EH (cell line): ENCODE measurements at regions not wholly inside any gene's neighbourhood (a gene's known extent, or its start where the extent isn't known, plus 50 kb on each side); places are given as distances from the start of the nearest gene placed in this dataset.
"Not testable (repeated sequence)": the region's sequence is repeated elsewhere in the genome, so short reads cannot be mapped to it uniquely, and the experiment has no call there.

Source experiments
- DNase-seq: peaks from one replicate; pipeline ENCODE4 v3.0.0-alpha.2; 2015; ENCODE audit warnings: low read depth

DNA sequence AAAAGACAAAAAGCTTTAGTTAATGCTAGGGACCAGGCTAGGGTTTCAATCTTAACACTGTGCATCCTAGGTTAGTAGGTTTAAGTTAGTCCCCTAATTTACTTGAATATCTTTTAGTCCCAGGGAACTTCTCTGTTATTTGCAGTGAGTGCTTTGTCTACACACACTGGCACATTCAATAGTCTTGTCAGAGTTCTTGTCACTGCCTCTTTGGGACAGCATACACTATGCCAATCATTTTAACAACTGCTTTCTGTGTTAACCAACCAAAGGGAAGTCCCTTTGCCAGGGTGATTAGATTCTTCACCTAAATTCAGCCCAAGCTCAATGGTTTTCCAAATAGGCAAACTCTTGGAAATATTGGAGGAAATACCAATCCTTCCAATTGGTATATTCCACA is 221.8 kb upstream of the IGFBP7 start:
- DNase-seq = no peak

DNA sequence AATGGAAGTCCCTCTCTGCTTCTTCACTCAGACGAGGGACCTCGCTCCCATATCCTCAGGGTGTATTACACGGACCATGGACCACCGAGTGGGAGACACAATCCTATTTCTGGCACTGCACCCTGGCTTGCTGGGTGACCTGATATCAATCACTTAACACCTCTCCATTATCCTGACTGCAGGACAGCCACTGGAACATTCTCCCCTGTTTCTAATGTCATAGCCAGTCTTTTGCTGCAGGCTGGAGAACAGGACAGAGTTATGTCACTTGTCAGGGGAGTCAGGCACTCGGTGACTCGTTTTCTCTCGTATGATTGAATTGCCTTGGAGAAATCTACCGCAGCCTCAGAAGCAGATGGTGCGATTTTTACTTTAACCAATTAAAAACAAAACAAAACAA is 219.1 kb upstream of the IGFBP7 start:
- no peak for DNase-seq

DNA sequence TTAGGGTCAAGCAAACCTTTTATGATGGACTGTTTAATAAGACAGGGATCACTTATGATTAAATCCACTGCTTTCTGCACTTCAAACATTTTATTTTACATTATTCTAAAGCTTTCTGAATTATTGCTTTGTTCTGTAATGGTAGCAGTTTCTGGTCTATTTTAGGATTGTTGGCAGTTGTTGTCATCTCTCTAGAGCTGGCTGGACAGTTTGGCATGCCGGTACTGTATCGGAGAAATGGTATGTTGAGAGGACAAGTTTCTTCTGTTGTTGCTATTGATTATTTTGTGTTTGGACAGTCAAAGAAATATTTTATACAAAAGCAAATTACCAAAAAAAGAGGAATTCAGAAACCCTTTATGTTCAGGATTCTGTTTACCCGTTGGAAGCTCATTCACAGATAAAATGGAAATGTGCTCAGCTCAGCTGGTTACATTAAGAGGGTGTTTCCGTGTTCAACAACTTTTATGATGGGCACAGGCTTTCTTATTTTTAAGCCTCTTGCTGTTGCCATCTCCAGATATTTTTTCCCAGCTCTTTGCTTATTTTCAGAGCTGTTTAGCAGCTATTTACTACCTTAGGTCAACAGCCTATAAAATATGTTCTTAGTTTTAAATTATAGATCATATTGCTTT is 214.6 kb upstream of the IGFBP7 start:
- DNase-seq = no peak

GRCh38 chr4:57320849-57321248 is 210.7 kb upstream of the IGFBP7 start:
- no peak for DNase-seq

GRCh38 chr4:57320217-57320616 is 210.0 kb upstream of the IGFBP7 start:
- DNase-seq = peak; percentile 69

DNA sequence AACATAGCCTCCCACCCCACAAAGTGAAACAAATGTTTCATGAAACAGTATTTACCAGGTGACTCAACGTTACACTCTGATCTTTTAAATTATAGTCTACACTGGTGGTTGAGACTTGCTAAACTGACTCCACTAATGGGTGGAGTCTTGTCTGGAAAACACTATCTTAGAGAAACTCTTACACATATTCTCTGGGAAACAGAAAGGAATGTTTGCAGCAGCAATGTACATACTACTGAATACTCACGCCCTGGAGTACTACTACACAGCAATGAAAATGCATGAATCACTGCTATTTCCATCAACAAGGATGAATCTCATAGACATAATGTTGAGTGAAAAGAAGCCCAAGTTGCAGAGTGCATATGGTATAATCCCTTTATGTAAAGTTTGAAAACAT is 208.5 kb upstream of the IGFBP7 start:
- peak; percentile 54 for DNase-seq

GRCh38 chr4:57314636-57315035 is 204.5 kb upstream of the IGFBP7 start:
- no peak for DNase-seq

DNA sequence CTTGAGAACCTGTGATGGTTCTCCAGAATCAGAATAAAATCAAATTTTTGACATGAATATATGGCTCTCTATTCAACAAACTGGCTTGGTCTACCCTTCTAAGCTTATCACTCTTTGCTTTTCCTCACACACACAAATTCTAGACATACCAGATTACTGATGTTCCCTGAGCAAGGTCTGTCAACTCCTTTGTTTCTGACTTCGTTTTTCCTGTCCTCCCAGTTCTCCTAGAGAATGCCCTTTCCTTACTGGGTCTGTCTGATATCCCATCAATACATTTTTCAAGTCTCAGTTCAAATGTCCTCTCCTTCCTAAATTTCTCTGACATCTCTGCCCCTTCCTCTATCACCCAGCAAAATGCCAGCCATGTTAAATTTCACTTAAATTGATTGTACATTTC is 202.1 kb upstream of the IGFBP7 start:
- DNase-seq = no peak

GRCh38 chr4:57309658-57310057 is 199.5 kb upstream of the IGFBP7 start:
- DNase-seq = no peak

DNA sequence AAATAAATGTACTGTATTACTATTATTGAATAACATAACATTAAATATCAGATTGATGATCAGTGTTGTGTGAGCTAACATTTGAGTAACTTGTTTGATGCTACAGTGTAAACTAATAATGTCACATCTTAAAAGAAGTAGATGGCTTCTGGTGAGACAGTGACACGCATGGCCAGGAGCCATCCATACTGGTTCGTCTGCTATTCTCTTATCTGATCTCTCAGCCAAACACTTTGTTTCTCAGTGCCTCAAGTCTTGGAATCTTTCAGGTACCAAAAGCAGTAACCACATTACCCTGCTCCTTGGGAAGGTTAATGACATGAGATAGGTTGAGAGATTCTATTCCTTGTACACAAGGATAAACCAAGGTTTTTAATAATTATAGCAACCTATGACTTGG is 198.1 kb upstream of the IGFBP7 start:
- DNase-seq = no peak

DNA sequence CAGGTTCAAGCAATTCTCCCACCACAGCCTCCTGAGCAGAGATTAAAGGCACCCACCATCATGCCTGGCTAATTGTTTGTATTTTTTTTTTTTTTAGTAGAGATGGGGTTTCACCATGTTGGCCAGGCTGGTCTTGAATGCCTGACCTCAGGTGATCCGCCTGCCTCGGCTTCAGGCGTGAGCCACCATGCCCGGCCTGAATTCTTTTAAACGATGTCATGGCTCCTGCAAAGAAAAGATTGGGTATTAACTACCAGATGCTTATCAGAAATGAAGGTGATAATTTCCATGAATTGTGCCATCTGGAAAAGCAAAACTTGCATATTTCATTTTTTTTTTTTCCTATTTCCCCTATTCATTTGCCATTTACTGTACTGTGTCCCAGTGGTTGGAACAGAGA is 195.7 kb upstream of the IGFBP7 start:
- DNase-seq = no peak

GRCh38 chr4:57303012-57303751 is 193.0 kb upstream of the IGFBP7 start:
- DNase-seq = peak; percentile 16

DNA sequence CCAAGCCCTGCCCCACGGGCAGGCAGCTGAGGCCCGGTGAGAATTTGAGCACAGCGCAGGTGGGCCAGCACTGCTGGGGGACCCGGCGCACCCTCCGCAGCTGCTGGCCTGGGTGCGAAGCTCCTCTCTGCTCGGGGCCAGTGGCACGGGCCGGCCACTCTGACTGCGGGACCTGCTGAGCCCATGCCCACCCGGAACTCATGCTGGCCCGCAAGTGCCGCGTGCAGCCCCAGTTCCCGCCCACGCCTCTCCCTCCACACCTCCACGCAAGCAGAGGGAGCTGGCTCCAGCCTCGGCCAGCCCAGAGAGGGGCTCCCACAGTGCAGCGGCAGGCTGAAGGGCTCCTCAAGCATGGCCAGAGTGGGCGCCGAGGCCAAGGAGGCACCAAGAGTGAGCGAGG is 190.1 kb upstream of the IGFBP7 start:
- not testable (repeated sequence) for DNase-seq

DNA sequence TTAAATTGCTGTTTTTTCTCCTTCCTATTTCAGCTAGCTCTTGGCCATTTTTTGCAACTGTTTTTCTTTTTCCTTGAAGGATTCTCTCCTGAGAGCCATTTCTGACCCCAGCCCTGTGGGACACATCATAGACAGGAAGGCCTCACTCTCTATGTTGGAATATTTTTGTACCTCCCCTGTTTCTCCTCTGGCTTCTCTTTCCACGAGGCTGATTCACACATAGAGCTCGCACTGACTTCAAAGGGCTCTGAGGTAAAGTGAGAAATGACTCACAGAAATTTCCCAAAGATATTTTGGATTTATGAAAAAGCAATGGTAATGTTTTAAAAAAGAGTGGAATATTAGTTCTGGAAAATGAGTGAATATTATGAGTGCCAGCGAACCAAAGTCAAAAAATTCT is 181.7 kb upstream of the IGFBP7 start:
- no peak for DNase-seq

- DNase-seq = no peak
Observed at GRCh38 chr4:57287687-57288604, 177.8 kb upstream of the IGFBP7 start.

GRCh38 chr4:57282933-57283310 is 172.7 kb upstream of the IGFBP7 start:
- no peak for DNase-seq

GRCh38 chr4:57280481-57280880 is 170.3 kb upstream of the IGFBP7 start:
- no peak for DNase-seq

- DNase-seq = no peak
Observed at GRCh38 chr4:57278780-57279179, 168.6 kb upstream of the IGFBP7 start.

DNA sequence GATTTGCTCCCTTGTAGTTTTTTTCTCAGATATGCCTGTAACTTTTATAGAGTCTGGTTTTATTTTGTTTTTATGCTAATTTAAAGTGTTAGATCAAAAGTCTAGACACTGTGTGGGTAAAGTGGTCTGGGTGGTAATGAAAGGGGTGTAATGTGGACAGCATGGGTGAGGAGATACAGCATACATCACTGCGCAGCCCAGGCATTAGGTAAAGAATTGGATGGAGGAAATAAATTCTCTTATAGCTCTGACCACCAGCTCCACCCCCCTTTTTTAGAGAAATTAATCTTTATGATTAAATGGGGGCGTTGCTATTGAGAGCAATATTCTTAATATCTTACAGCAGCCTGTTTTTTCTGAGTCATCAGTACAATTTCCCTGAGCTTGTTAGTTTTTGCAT is 163.9 kb upstream of the IGFBP7 start:
- no peak for DNase-seq

GRCh38 chr4:57270346-57270745 is 160.2 kb upstream of the IGFBP7 start:
- no peak for DNase-seq

DNA sequence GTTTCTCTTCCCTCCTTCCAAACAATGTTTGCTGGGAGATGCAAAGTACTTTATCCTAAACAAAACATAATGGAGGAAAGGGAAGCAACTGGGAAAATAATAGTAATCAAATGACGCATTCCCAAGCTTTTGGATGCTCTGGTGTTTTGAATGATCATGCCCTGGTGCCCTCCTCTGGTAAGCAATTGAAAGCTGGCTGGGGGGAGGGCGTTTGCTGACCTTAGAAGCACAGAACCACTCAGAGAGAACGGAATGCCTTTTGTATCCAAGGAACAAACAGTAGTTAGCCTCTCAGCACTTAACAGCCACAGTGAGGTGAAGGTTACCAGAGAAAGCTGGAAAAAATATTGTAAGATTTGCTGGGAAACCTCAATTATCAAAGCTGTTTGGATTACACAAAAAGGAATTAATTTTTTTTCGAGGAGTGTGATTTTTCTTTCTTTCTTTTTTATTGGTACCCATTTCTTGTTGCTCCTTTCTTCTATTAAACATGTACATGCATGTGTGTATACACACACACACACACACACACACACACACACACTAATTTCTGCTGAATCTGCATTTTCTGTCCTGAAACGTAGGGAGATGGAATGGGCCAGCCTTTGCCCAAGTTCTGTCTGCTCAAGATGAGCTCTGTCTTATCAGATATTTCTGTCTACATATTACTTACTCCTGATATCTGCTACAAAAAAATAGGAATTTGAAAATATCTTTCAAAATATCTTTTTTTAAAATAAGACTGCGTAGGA is 155.8 kb upstream of the IGFBP7 start:
- no peak for DNase-seq

DNA sequence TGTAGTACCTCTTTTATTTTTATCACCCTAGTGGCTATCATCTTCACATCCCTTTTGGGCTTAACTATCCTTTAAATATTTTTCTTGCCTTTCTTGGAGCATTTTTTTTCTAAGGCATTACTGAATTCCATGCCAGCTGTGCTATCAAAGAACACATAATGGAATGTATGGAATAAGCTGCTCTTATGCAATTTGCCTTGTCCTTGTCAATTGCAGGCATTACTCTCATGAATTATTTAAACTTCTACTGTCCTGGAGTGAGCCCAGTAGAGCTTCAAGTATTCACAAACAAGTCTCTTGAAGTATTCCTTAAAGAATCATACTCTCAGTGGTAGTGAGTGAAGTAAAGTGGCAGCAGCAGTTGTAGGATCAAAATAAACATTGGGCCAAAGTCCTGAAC is 144.6 kb upstream of the IGFBP7 start:
- DNase-seq = peak; percentile 16
